Neural cell (in vitro differentiated cells): ENCODE measurements at regions not wholly inside any gene's neighbourhood (a gene's known extent, or its start where the extent isn't known, plus 50 kb on each side); places are given as distances from the start of the nearest gene placed in this dataset.

Experiments used
- H2AFZ ChIP-seq: fragments of 200-600, 300-800 bp; sonication (generic), shearing (Covaris generic); 2 replicates; pipeline ENCODE4 v1.6.0; 2014; ENCODE audit warnings: low read depth, mild to moderate bottlenecking, antibody characterized with exemption, low read length, moderate library complexity
- H3F3A ChIP-seq: fragments of 200-600 bp; shearing (Covaris generic); 2 replicates; pipeline ENCODE4 v1.6.1; 2016; ENCODE audit warnings: mild to moderate bottlenecking, moderate library complexity, mixed read lengths, antibody characterized with exemption, low read length; ENCODE audit not compliant: insufficient read depth, poor library complexity, severe bottlenecking
- H3K27ac ChIP-seq: fragments of 200-600, 300-800 bp; sonication (generic), shearing (Covaris generic); 2 replicates; pipeline ENCODE4 v1.5.1; 2014; ENCODE audit warnings: mild to moderate bottlenecking, low read length, moderate library complexity
- H3K27me3 ChIP-seq: fragments of 300-800, 200-600 bp; sonication (generic), shearing (Covaris generic); 2 replicates; pipeline ENCODE4 v1.6.0; 2014; ENCODE audit warnings: mild to moderate bottlenecking, low read depth, low read length, moderate library complexity; ENCODE audit not compliant: insufficient read depth
- H3K36me3 ChIP-seq: fragments of 300-800, 200-600 bp; sonication (generic), shearing (Covaris generic); 2 replicates; pipeline ENCODE4 v1.5.1; 2014; ENCODE audit warnings: mild to moderate bottlenecking, antibody characterized with exemption, low read length, moderate library complexity; ENCODE audit not compliant: insufficient read depth
- H3K4me2 ChIP-seq: fragments of 300-800, 200-600 bp; sonication (generic), shearing (Covaris generic); 2 replicates; pipeline ENCODE4 v1.6.0; 2014; ENCODE audit warnings: mild to moderate bottlenecking, low read length
- H3K4me3 ChIP-seq: fragments of 300-800, 200-600 bp; sonication (generic), shearing (Covaris generic); 2 replicates; pipeline ENCODE4 v1.5.1; 2014; ENCODE audit warnings: mild to moderate bottlenecking, low read length, moderate library complexity
- H3K79me2 ChIP-seq: fragments of 200-600 bp; shearing (Covaris generic); replicated peaks from 2 replicates; pipeline ENCODE4 v1.6.0; 2014; ENCODE audit warnings: mild to moderate bottlenecking, low read length, moderate library complexity; ENCODE audit not compliant: insufficient read depth
- H3K9ac ChIP-seq: fragments of 300-800, 200-600 bp; sonication (generic), shearing (Covaris generic); 2 replicates; pipeline ENCODE4 v1.6.1; 2016; ENCODE audit warnings: mild to moderate bottlenecking, low read length, mixed read lengths
- H3K9me2 ChIP-seq: fragments of 200-600 bp; shearing (Covaris generic); 2 replicates; pipeline ENCODE4 v1.6.1; 2016; ENCODE audit warnings: mild to moderate bottlenecking, low read length, mixed read lengths; ENCODE audit not compliant: insufficient read depth
- H3K9me3 ChIP-seq: fragments of 200-600, 300-800 bp; sonication (generic), shearing (Covaris generic); 2 replicates; pipeline ENCODE4 v1.6.1; 2016; ENCODE audit warnings: mild to moderate bottlenecking, mixed run types, low read length, moderate library complexity, mixed read lengths
- H4K20me1 ChIP-seq: fragments of 200-600 bp; shearing (Covaris generic); 2 replicates; pipeline ENCODE4 v1.6.1; 2016; ENCODE audit warnings: mild to moderate bottlenecking, mixed run types; ENCODE audit not compliant: insufficient read depth
- EP300 ChIP-seq: fragments of 450-650 bp; conservative IDR thresholded peaks from 2 replicates; pipeline ENCODE4 v1.6.1; 2014; ENCODE audit warnings: antibody characterized with exemption, mild to moderate bottlenecking, moderate library complexity; ENCODE audit not compliant: poor library complexity, severe bottlenecking
- EZH2 ChIP-seq: fragments of 200-600, 300-800 bp; shearing (Covaris generic), sonication (generic); IDR thresholded peaks from 2 replicates; pipeline ENCODE4 v1.6.1; 2014; ENCODE audit warnings: antibody characterized with exemption, low read length, borderline replicate concordance, mild to moderate bottlenecking; ENCODE audit not compliant: insufficient read depth, poor library complexity, severe bottlenecking
- MXI1 ChIP-seq: fragments of 450-650 bp; conservative IDR thresholded peaks from 2 replicates; pipeline ENCODE4 v1.6.1; 2014; ENCODE audit warnings: antibody characterized with exemption, mild to moderate bottlenecking; ENCODE audit not compliant: poor library complexity, severe bottlenecking
- POLR2AphosphoS5 ChIP-seq: IDR thresholded peaks from 2 replicates; pipeline ENCODE4 v1.6.1; 2012
- RAD21 ChIP-seq: fragments of 450-650 bp; conservative IDR thresholded peaks from 2 replicates; pipeline ENCODE4 v1.6.1; 2014; ENCODE audit warnings: antibody characterized with exemption, mild to moderate bottlenecking, moderate library complexity
- SMC3 ChIP-seq: fragments of 450-650 bp; conservative IDR thresholded peaks from 2 replicates; pipeline ENCODE4 v1.6.1; 2014; ENCODE audit warnings: antibody characterized with exemption, mild to moderate bottlenecking, moderate library complexity; ENCODE audit not compliant: poor library complexity
- TAF1 ChIP-seq: IDR thresholded peaks from 2 replicates; pipeline ENCODE4 v1.6.1; 2012; ENCODE audit warnings: low read depth
- TF ChIP-seq, protein P1 (sequence below): fragments of 450-650 bp; IDR thresholded peaks from 2 replicates; pipeline ENCODE4 v1.5.1; 2014; ENCODE audit warnings: antibody characterized with exemption, mild to moderate bottlenecking, moderate library complexity; ENCODE audit not compliant: poor library complexity, severe bottlenecking
- TF ChIP-seq, protein P2 (sequence below): IDR thresholded peaks from 2 replicates; pipeline ENCODE4 v1.6.1; 2012; ENCODE audit warnings: borderline replicate concordance

DNA sequence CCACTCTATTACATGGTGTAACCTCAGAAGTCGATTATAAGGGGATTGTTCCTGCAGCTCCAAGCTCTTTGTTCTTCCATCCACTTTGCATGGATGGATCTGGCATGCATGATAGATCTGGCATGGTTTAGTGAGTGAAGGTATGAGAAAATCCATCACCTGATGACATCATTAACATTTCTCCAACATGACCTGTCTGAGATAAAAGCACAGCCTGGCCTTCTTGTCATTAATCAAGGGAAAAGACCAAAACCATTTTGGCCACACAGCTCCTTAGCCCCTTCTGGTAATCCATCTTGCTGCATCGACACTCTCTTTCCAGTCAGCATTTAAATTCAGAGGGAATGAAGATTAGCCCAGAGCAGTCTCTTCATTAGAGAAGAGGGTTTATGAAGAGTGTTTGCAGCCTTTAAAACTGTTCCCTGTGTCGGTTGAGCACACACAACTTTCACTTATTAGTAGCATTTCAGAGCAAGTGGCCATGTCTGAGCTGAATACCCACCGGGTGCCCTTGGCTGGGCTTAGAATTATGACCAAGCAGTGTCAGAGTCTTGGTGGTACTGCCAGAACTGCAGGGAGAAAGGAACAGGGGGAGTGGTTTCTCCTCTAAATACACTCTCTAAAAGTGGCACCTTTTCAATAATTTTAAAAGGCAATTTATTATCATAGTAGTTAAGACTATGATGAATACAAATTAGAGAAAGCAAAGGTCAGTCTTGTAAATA, 246.0 kb downstream of the HAPSTR1 start:
- Histone ChIP-seq H2AFZ (no peak overlapping the region), H3K9ac (no peak overlapping the region), H3F3A (no peaks in the 10 kb centered on the region), H4K20me1 (no peaks in the 10 kb centered on the region), H3K9me2 (no peaks in the 10 kb centered on the region), H3K79me2 (no peaks in the 10 kb centered on the region), H3K4me2 (no peak overlapping the region), H3K27ac (no peak overlapping the region), H3K36me3 (no peaks in the 10 kb centered on the region), H3K27me3 (no peaks in the 10 kb centered on the region), H3K4me3 (no peak overlapping the region), H3K9me3 (no peaks in the 10 kb centered on the region)
- TF ChIP-seq MXI1 (no peak), EZH2 (no peak), RAD21 (no peak), POLR2AphosphoS5 (no peak), SMC3 (no peak), EP300 (no peak), TAF1 (no peak)
- TF ChIP-seq, protein P1, sequence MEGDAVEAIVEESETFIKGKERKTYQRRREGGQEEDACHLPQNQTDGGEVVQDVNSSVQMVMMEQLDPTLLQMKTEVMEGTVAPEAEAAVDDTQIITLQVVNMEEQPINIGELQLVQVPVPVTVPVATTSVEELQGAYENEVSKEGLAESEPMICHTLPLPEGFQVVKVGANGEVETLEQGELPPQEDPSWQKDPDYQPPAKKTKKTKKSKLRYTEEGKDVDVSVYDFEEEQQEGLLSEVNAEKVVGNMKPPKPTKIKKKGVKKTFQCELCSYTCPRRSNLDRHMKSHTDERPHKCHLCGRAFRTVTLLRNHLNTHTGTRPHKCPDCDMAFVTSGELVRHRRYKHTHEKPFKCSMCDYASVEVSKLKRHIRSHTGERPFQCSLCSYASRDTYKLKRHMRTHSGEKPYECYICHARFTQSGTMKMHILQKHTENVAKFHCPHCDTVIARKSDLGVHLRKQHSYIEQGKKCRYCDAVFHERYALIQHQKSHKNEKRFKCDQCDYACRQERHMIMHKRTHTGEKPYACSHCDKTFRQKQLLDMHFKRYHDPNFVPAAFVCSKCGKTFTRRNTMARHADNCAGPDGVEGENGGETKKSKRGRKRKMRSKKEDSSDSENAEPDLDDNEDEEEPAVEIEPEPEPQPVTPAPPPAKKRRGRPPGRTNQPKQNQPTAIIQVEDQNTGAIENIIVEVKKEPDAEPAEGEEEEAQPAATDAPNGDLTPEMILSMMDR: no peak

DNA sequence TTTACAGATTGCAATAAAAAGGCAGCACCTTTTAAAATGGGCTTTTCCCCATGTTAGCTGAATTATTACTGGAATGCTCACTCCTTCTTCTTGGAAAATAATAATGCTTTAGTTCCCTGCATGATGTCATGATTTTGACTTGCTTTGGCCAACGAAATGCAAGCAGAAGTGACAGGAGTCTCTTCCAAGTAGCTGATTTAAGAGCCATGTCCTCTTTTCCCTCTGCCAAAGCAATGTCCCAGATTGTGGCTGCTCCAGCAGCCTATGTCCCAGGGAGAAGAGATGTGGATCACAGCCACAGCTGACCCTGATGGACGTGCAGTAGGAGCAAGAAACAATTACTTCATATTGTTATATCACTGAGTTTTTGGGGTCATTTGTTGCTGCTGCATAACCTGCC, 246.6 kb downstream of the HAPSTR1 start:
- H3K9ac ChIP-seq: no peak overlapping the region
- H3K79me2 ChIP-seq: no peaks in the 10 kb centered on the region
- no peak for TF ChIP-seq EP300
- TF ChIP-seq EZH2: no peak
- TF ChIP-seq MXI1: no peak
- TF ChIP-seq POLR2AphosphoS5: no peak
- TF ChIP-seq SMC3: no peak
- TF ChIP-seq, protein P2, sequence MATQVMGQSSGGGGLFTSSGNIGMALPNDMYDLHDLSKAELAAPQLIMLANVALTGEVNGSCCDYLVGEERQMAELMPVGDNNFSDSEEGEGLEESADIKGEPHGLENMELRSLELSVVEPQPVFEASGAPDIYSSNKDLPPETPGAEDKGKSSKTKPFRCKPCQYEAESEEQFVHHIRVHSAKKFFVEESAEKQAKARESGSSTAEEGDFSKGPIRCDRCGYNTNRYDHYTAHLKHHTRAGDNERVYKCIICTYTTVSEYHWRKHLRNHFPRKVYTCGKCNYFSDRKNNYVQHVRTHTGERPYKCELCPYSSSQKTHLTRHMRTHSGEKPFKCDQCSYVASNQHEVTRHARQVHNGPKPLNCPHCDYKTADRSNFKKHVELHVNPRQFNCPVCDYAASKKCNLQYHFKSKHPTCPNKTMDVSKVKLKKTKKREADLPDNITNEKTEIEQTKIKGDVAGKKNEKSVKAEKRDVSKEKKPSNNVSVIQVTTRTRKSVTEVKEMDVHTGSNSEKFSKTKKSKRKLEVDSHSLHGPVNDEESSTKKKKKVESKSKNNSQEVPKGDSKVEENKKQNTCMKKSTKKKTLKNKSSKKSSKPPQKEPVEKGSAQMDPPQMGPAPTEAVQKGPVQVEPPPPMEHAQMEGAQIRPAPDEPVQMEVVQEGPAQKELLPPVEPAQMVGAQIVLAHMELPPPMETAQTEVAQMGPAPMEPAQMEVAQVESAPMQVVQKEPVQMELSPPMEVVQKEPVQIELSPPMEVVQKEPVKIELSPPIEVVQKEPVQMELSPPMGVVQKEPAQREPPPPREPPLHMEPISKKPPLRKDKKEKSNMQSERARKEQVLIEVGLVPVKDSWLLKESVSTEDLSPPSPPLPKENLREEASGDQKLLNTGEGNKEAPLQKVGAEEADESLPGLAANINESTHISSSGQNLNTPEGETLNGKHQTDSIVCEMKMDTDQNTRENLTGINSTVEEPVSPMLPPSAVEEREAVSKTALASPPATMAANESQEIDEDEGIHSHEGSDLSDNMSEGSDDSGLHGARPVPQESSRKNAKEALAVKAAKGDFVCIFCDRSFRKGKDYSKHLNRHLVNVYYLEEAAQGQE: no peak
- no peak for TF ChIP-seq TAF1
- no peak for TF ChIP-seq RAD21
- TF ChIP-seq, protein P1: no peak
- H3K4me3 ChIP-seq: no peak overlapping the region
- no peak overlapping the region for H3K27ac ChIP-seq
- H3K36me3 ChIP-seq: no peaks in the 10 kb centered on the region
- H2AFZ ChIP-seq: no peak overlapping the region
- H3K9me3 ChIP-seq: no peaks in the 10 kb centered on the region
- H4K20me1 ChIP-seq: no peaks in the 10 kb centered on the region
- H3F3A ChIP-seq: no peaks in the 10 kb centered on the region
- no peaks in the 10 kb centered on the region for H3K9me2 ChIP-seq
- H3K4me2 ChIP-seq: no peak overlapping the region
- H3K27me3 ChIP-seq: no peaks in the 10 kb centered on the region
